ENCODE measurements at regions not wholly inside any gene's neighbourhood (a gene's known extent, or its start where the extent isn't known, plus 50 kb on each side); places are given as distances from the start of the nearest gene placed in this dataset.
A peak's percentile ranks its signal among the peaks of the same experiment; 100 is the strongest.

DNA sequence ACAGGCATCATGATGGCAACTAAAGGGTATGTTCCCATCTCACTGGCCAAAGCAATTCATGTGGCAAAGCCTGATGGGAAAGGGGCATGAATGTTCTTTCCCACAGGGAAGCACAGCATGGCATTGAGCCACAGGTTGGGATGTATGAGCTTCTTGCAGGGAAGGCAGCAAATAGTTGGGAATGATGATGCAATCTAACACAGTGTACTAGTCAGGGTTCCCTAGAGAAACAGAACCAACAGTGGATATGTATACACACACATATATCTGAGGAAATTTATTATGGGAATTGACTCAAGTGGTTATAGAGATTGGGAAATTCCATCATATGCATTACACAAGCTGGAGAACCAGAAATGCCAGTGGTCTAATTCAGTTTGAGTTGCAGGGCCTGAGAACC lies 253.6 kb upstream of the NPVF start:
- DNase-seq (ENCODE audit: low read depth, low spot score) = no peak
- no peak overlapping the region for H3K4me3 ChIP-seq (ENCODE audit: low read length)

DNA sequence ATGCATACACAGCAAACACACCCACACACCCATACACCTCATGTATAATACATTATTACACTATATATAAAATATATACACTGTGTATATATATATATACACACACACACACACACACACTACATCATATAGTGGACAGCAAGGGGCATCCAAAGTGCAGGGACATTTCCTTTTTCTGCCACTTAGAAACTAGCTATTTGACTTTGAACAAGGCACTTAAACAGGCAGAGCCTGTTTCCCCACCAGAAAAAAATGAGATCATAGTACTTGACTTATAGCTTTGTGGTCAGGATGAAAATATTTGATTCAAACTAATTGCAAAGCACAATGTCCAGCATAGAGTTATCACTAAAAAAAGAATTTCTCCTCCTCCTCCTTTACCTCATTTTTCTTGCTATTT lies 254.3 kb upstream of the NPVF start:
- DNase-seq (ENCODE audit: low read depth, low spot score) = no peak
- H3K4me3 ChIP-seq (ENCODE audit: low read length) = no peak overlapping the region

DNA sequence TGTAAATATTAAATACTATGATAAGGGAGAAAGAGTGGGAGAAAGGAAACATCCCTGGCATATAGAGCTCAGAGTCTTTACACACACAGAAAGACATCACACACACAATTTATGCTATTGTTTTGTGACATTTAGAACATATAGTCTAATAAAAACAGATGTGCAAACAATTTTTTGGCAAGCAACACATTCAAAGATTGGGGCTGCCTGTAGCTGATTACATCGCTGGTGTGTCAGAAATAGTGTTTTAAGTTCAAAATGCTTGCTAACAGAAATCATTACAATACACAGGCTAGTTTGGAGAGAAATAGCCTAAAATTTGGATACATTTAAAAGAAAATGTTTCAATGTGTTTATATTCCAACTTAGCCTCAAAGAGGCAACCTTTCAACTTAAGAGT lies 256.7 kb upstream of the NPVF start:
- no peak for DNase-seq (ENCODE audit: low read depth, low spot score)
- no peak overlapping the region for H3K4me3 ChIP-seq (ENCODE audit: low read length)

DNA sequence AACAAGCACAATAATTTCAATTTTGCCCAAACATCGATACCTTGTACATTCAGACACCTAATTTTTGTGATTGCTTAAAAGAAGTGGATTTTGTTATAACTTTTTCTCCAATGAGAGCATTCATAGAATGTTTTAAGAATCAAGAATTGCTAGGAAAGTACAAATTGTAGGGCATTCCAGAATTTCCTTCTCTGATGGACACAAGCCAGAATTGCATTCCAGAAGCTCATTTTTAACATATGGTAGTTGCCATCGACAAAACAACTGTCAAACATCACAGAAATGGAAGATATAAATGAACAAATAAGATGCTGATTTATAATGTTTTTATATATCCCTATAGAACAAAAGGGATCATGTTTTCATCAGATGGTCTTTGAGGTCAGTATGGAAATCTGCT lies 258.4 kb upstream of the NPVF start:
- H3K4me3 ChIP-seq (ENCODE audit: low read length) = no peak overlapping the region
- DNase-seq (ENCODE audit: low read depth, low spot score) = no peak

DNA sequence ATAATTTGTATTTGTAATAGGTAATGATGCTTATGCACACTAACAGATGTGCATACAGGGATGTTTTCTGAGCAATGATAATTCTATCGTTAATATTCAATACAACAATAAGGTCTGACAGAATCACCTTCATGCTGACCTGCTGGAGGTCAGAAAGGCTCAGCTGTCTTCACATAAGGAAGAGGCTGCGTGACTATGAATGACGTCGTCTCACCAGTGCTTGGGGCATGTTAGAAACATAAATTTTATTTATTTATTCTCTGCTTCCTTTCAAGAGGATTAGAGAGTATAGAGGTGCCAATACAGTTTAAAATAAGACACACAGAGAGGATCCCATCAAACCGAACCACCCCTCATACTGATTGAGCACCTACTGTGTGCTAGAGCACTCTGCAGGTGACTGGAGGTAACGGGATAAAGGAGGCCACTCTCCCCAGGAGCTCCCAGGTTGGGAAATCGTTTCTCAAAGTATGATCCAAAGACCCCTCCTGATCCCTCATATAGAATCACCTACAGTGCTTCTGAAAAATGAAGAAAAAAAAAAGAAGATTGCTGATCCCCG lies 265.6 kb upstream of the NPVF start:
- DNase-seq (ENCODE audit: low read depth, low spot score) = no peak
- H3K4me3 ChIP-seq (ENCODE audit: low read length) = no peak overlapping the region

DNA sequence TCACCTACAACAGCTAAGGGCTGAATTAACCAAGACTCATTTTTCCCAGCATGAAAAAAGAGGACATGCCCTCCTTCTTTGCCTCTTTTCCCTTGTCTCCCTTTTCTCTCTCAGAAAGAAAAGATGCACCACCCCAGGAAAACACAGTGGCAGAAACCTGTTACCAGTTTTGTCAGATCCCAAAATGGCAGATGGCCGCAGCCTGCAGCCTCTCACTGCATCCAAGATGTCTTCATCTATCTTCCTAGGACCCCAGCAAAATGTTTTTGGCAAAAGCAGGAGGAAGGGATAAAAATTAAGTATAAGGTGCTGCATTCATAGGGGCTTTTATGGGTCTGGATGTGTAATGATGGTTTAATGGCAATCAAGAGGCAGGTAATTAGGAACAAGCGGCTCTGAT lies 266.6 kb upstream of the NPVF start:
- no peak overlapping the region for H3K4me3 ChIP-seq (ENCODE audit: low read length)
- no peak for DNase-seq (ENCODE audit: low read depth, low spot score)

DNA sequence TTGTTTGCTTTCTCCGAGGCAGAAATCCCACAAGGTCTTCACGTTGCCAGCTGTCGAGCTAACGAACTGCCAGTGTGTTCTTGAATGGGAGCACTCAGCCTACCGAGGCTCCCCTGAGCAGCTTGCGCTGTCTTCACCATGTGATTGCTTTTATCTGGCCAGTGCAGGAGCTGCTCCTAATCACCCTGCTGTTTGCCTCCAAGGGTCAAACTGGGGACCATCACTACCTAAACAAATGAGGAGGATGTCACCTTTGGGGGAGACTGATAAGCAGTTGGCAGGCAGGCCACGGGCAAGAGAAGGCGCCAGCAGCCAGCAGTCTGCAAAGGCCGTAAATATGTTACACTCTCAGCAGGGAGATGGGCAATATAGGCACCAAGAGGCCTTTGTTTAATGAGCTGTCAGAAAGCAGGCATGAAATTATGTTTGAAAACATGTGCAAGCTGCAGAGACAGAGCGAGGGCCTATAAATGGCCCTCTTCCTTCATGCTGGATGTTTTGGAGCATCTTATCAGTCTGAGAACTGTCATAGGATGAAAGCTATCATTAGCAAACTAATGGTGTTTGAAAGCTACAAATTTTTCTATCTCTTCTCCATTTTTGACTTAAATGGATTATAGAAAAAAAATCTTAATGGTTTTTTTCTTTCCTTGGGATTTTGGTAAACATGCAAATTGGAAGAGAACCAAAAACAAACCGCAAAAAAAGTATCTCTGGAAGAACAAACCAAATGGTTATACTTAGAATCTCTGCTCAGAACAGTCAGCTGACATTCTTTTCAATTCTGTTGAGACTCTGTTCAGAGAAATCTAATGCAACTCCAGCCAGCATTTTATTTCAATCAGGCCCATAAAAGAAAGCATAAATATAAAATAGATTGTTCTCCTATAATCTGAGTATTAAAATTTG lies 267.3 kb upstream of the NPVF start:
- no peak overlapping the region for H3K4me3 ChIP-seq (ENCODE audit: low read length)
- no peak for DNase-seq (ENCODE audit: low read depth, low spot score)

DNA sequence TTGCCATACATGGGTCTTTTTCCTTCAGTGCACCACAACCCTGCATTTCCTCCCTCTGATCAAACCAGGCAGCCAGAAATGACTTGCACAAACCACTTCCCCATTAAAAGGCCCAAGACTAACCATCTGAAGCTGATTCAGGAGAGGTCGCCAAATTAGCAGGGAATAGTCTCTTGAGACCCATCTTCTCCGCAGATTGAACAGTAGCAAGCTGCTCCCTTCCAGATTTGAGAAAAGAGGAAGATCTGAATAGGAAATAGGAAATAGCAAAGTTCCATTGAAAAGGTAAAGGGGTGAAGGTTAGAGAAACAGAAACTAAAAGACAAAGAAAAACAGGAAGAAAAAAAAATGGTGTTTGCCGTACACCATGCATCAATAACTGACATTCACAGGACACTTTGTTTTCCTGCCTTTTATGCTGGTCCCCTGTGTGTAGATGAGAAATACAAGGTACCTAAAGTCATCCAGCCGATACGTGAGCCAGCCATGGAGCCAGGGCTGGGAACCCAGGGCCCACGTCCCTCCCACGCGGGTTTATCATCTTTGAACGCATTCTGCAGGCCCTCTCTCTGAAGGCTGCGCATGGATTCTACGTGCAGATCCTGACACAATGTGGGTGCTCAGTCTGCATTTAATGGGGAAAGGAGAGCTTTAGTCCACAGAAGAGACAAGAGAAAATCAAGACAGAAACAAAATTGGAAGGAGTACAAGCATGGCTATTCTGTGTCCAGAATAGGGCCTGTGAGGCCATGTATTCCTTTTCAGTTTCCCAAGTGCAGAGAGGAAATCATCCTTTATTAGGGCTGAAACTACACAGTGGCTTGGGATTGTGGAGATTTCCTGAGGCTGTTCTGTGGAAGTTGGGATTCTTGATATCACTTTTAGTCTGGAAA lies 268.4 kb upstream of the NPVF start:
- no peak overlapping the region for H3K4me3 ChIP-seq (ENCODE audit: low read length)
- no peak for DNase-seq (ENCODE audit: low read depth, low spot score)

DNA sequence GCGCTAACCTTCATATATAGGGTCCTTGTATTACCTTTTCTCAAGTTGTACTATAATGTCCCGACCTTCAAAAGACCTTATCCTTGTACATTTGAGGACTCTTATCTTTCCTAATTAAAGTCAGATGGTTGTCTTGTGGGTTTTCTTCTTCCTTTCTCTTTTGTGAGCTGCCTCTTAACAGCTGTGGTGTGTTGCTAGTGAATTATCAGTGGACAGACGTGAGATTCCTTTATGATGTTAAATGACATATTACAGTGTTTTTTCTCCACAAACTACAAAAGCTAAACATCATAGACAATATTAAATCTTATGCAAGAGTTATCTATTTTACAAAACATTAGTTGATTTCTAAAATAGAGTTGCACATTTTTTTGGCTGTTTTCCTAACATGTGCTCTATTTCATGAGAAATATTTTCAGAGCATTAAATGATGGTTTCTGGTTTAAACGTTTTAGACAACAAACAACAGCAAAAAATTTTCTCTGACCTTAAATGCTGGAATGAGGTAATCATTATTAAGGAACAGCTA lies 272.2 kb upstream of the NPVF start:
- no peak overlapping the region for H3K4me3 ChIP-seq (ENCODE audit: low read length)
- DNase-seq (ENCODE audit: low read depth, low spot score) = no peak

DNA sequence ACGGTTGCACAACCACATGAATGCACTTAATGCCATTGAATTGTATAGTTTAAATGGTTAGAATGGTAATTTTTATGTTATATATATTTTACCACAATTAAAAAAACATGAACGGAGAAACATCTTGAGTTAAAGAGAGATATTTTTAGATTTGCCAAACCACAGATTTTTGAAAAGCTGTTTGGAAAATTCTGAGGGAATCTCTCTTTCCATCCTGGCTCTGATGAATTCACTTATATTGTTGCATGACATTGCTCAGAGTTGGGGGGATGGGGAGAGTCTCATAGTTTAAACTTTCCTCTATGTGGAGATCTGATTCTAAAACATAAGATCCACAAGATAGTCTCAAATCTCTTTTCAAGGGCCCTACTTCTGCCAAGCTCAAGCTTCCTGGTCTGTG lies 275.0 kb upstream of the NPVF start:
- no peak for DNase-seq (ENCODE audit: low read depth, low spot score)
- no peak overlapping the region for H3K4me3 ChIP-seq (ENCODE audit: low read length)

DNA sequence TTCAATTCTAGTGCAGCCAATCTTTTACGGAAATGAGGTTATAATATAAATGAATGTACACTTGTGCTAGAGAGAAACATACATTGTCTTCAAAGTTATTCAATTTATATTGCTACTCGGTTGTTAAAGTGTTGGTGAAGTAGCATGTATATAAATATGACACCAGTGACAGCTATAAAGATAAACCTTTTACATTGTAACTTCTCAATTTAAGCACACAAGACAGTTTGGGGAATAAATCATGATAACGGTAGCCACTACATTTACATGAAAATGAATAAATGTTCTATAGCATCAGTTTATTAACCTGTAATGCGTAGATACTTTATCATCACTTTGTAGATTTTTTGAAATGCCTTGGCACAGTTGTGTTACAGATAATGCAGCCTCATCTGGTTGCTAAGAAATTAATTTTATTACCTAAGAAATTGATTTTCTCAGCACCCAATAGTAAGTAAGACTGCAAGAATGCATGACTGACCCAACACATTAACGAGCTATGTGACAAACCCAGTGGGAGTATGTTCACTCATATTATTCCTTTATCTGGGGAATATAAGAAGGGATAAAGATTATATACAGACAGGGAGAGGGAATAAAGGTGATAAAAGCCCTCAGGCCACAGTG lies 283.9 kb upstream of the NPVF start:
- no peak for DNase-seq (ENCODE audit: low read depth, low spot score)
- H3K4me3 ChIP-seq (ENCODE audit: low read length) = no peak overlapping the region

DNA sequence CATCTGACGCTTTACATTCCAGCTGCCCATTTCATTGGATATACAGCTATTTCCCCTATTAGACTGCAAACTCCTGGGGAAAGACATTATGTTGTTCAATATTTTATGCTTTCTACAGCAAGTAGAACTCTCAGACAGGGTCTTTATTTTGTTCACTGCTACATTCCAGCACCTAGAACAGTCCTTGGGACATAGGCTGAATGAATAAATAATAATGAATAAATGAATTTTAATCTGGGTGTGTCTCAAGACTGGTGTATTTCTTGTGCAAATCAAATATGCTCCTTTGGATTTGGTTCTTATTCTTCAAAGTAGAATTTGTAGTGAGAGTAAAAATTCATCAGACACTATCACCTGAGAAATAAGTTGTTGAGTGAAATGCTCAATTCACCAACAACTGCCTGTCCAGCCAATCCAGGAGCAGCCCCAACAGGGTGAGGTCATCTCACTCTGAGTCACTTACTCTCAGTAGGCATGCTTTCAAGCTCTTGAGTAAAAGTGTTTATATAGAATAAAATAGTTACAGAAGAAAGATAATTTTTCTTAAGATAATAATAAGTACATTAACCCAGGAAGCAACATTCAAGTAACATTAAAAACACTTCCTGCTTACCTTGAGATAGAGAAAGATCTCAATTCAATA lies 287.5 kb upstream of the NPVF start:
- no peak overlapping the region for H3K4me3 ChIP-seq (ENCODE audit: low read length)
- DNase-seq (ENCODE audit: low read depth, low spot score) = no peak

DNA sequence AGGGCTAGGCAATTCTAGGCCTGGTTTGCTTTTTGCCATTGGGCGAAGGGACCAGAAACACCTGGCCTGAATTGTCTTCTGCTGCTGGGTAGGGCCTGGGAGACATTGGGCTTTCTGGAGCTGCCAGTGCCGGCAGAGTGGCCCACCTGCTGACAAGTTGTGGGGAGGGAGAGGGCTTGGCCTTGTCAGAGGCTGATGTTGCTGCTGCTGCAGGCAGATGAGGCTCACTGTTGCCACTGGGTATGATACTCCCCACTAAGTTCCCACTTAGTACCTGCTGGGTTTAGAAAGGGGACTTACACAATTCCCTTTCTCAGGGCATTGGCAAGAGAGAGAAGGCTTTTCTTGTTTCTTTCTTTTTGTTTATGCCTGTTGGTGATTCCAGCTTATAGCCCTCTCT lies 289.6 kb upstream of the NPVF start:
- H3K4me3 ChIP-seq (ENCODE audit: low read length) = no peak overlapping the region
- DNase-seq (ENCODE audit: low read depth, low spot score) = no peak

DNA sequence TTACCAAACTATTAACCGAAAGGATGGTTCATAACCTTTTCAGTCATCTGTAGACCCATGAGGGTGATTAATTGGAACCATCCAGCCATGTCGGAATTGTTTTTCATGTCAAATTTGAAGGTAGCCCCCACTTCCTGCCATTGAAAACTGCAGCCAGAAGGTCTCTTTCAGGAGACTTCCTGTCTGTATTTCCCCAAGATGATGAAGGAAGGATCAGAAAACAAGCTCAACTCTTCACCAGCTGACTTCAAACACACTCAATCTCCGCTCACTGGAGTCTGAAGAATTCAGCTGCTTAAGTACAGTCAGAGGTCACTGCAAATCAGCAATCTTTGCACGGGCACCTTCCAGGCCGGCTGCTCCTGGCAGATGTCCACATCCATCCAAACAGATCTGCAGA lies 291.7 kb upstream of the NPVF start:
- DNase-seq (ENCODE audit: low read depth, low spot score) = peak; percentile 11
- no peak overlapping the region for H3K4me3 ChIP-seq (ENCODE audit: low read length)

DNA sequence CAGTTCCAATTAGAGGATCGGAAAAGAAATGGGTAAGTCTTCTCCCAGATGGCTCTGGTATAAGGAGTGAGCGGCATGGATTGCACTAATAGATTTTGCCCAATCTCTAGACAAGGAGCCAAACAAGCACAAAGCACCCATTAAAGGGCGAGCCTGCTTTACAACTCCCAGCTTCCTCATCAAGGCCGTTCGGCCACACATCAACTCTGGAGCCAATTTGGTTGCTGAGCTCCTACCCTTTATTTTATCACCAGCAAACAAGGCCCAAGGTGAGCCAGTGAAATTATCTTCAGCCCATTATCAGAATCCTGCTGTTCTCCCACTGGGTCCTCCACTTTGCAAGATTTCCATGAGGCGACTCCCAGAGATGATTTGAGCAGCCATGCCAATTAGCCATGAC lies 292.2 kb upstream of the NPVF start:
- no peak for DNase-seq (ENCODE audit: low read depth, low spot score)
- no peak overlapping the region for H3K4me3 ChIP-seq (ENCODE audit: low read length)

DNA sequence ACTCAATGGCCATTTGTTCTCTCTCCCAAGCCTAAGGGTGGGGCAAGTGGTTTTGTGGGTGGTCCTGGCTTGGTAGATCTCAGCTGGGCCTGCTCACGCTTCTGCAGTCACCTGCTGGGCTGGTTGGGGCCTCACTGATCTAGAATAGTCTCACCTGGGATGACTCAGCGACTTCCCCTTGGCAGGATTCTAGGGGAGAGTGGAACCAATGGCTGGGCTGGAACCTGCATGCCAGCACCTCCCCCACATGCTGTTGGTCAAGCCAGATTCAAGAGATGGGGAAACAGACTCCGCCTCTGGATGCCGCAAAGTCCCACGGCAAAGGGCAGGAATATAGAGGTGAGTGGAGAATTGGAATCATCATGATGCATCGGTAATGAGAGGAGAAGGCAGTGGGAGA lies 292.9 kb upstream of the NPVF start:
- no peak for DNase-seq (ENCODE audit: low read depth, low spot score)
- no peak overlapping the region for H3K4me3 ChIP-seq (ENCODE audit: low read length)

DNA sequence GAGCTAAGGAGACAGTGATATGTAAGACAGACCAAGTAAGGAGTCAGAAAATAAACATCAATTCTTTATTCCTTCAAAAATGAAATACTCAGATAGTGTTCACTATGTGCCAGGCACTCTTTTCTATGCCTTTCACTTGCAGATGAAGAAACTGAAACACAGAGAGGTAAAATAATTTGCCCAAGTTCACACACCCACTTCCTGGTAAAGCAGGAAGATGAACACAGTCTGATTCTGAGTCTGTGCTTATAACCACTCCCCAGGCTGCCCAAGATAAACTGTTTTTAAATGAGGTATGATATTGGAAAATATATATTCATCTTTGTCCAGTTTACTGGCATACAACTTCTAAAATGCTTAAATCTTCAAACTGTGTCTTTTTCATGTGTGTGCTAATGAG lies 294.4 kb upstream of the NPVF start:
- no peak overlapping the region for H3K4me3 ChIP-seq (ENCODE audit: low read length)
- no peak for DNase-seq (ENCODE audit: low read depth, low spot score)

DNA sequence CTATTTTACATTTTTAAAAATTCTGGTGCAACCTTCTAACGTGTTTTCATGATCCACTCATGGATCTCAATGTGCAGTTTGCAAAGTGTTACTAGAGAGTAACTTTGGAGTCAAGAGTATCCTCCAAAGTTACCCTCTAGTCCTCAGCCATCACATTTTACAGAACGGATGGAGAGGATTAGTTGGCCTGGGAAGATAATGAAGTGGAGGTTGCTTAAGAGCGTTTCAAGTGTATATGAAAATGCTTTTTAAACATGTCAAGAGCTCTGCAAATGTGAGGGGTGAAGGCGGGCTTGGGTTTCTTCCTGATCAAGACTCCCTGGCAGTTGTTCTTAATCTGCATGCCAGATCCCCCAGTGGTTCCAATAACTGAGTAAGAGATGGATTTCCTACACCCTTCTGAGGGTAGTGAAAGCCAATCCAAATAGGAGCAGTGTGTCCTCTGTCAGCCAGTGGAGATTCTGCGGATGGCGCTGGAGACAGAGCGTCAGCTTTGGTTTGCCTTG lies 299.4 kb upstream of the NPVF start:
- no peak for DNase-seq (ENCODE audit: low read depth, low spot score)
- H3K4me3 ChIP-seq (ENCODE audit: low read length) = no peak overlapping the region

DNA sequence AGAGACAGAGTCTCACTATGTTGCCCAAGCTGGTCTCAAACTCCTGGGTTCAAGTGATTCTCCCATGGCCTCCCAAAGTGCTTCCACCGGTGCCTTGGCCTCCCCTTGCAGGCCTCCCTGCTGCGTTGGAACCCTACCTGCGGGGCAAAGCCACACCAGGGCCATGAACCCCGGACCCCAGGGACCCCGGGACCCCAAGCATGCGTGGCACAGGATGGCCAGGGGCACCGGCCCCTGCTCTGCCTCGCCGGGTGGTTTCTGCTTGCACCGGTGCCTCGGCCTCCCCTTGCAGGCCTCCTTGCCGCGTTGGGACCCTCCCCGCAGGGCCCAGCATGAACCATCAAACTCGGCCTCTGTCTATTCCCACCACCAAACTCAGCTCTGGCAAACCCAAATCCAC lies 301.0 kb upstream of the NPVF start:
- no peak for DNase-seq (ENCODE audit: low read depth, low spot score)
- no peak overlapping the region for H3K4me3 ChIP-seq (ENCODE audit: low read length)
